Activated CD4-positive, alpha-beta T cell treated with anti-CD3 and anti-CD28 coated beads, Interleukin-2, amount 10 ng/mL, durations not matched to agents 24 days and 14 days (primary cell): ENCODE measurements at regions not wholly inside any gene's neighbourhood (a gene's known extent, or its start where the extent isn't known, plus 50 kb on each side); places are given as distances from the start of the nearest gene placed in this dataset.
A peak's percentile ranks its signal among the peaks of the same experiment; 100 is the strongest.

Source experiments
- DNase-seq: peaks from one replicate; pipeline ENCODE4 v3.0.0; 2022
- H3K27ac Mint-ChIP-seq: one replicate; pipeline ENCODE4 v1.8.0; 2022; ENCODE audit warnings: mild to moderate bottlenecking, mixed read lengths
- H3K27me3 Mint-ChIP-seq: one replicate; pipeline ENCODE4 v1.8.0; 2022; ENCODE audit warnings: mixed read lengths
- H3K36me3 Mint-ChIP-seq: one replicate; pipeline ENCODE4 v1.8.0; 2022; ENCODE audit warnings: low read depth, mild to moderate bottlenecking, mixed read lengths
- H3K4me1 Mint-ChIP-seq: one replicate; pipeline ENCODE4 v1.8.0; 2021; ENCODE audit warnings: mixed read lengths
- H3K4me3 Mint-ChIP-seq: one replicate; pipeline ENCODE4 v1.8.0; 2022; ENCODE audit warnings: mild to moderate bottlenecking, moderate library complexity, mixed read lengths
- H3K9me3 Mint-ChIP-seq: one replicate; pipeline ENCODE4 v1.8.0; 2021; ENCODE audit warnings: mixed read lengths
- intact Hi-C: fragments of 100-400 bp; cut with micrococcal nuclease; formaldehyde crosslinking; loops from one replicate; pipeline ENCODE4 v1.15.1; 2023

DNA sequence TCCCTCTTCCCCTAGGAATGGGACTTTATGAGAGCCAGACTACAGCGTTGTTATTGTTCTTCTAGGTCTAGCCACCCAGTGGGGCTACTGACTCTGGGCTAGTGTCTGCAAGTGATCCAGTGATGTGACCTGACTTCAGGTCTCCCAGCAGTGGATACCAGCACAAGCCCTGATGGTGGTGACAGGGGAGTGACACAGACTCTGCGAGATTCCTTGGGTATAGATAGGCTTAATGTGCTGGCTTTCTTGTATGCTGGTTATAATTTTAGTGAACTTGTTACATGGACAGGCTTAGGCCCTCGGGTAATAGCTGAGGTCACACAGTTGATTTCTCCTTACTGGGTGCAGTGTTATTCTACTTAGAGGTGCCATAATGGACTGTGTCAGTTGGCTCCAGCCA is 106.9 kb downstream of the TBC1D30 start:
- no peak overlapping the region for H3K4me3 Mint-ChIP-seq
- no peaks in the 10 kb centered on the region for H3K36me3 Mint-ChIP-seq
- no peak for DNase-seq
- intact Hi-C loops: no loop called here
- H3K4me1 Mint-ChIP-seq: no peaks in the 10 kb centered on the region
- H3K9me3 Mint-ChIP-seq: no peaks in the 10 kb centered on the region
- H3K27ac Mint-ChIP-seq: no peak overlapping the region
- peaks cover 11% of the 10 kb centered on the region for H3K27me3 Mint-ChIP-seq

DNA sequence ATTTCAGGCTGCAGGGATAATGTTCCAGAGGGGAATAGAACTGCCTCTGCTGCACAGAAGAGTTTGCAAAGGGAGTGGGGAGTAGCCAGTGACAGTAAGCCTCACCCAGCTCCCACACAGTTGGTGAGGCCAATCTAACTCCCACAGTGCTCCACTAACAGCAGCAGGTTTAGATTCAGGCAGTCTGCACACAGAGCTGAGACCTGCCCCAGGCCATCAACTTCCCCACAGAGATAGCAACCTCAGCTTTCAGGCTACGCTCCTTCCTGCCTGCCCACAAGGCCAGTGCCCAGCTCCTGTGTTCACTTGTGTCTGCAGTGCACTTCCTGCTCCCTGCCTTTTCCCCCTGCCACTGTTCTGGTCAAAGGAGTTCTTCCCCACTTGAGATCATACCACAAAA is 107.5 kb downstream of the TBC1D30 start:
- Mint-ChIP-seq H3K9me3 (no peaks in the 10 kb centered on the region), H3K36me3 (no peaks in the 10 kb centered on the region), H3K4me3 (no peak overlapping the region), H3K4me1 (no peaks in the 10 kb centered on the region), H3K27me3 (peaks cover 8% of the 10 kb centered on the region), H3K27ac (no peak overlapping the region)
- intact Hi-C loops: no loop called here
- DNase-seq: no peak

DNA sequence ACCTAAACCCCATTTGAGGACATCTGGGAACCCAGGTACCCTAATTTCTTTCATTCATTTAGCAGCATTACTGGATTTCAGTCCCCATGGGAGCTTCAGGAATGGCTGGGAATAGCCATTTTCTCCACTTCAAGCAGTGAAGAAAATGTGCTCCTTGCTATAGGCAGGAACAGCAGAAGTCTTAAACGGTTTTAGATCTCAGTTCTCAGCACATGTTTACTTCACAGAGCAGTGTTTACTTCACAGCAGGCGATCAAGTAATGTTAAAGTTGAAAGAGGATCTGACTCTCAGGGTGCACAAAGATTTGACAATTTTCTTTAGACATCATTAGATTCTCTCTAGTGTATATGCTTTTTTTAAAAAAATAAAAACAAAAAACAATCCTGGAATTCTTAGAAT is 109.3 kb downstream of the TBC1D30 start:
- H3K27me3 Mint-ChIP-seq: peaks cover 2% of the 10 kb centered on the region
- no peaks in the 10 kb centered on the region for H3K36me3 Mint-ChIP-seq
- no peak overlapping the region for H3K27ac Mint-ChIP-seq
- no peaks in the 10 kb centered on the region for H3K9me3 Mint-ChIP-seq
- H3K4me3 Mint-ChIP-seq: no peak overlapping the region
- no peaks in the 10 kb centered on the region for H3K4me1 Mint-ChIP-seq
- intact Hi-C loops: no loop called here
- no peak for DNase-seq

DNA sequence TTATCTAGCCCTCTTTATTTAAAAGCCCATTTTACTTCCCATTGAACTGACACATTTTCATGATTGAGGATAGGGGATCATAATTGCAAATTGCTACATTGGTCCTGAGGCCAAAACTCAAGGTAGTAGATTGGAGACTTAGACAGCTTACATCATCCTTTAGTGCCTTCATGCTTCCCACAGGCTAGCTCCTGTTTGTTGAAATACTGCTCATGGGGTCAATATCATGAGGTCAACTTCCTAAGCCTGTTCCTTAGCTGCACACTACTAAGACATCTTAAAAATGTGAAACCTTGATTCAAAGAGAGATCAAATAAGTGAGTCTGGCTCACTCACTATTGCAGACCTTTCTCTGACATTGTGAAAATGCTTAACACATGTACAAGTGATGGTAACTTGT is 113.0 kb downstream of the TBC1D30 start:
- no peaks in the 10 kb centered on the region for H3K36me3 Mint-ChIP-seq

DNA sequence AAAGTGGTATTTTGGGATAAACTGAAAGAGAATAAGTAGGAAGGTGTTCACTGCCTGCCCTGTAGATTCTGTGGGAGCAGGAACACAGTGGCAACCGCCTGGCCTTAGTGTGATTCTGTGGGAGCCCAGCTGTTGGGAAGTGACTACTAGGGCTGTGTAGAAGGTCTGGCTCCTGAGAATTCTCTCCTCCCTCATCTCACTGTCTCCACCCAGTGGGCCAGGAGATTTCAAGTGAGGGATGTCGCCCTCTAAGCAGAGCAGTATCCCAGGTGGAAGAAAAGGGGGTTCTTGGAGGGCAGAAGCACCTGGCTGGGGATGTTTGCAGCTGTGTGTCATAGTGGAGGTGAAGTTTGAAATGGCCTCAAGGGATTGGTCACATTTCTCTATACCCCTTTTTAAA is 113.7 kb downstream of the TBC1D30 start:
- Mint-ChIP-seq H3K4me3 (no peak overlapping the region), H3K27me3 (peaks cover 3% of the 10 kb centered on the region), H3K4me1 (no peaks in the 10 kb centered on the region), H3K27ac (no peak overlapping the region), H3K36me3 (no peaks in the 10 kb centered on the region), H3K9me3 (no peaks in the 10 kb centered on the region)
- DNase-seq: no peak
- intact Hi-C loops: no loop called here

More for the DNA sequence above, 113.0 kb downstream of the TBC1D30 start:
- H3K27ac Mint-ChIP-seq: no peak overlapping the region
- intact Hi-C loops: no loop called here
- no peak for DNase-seq
- no peaks in the 10 kb centered on the region for H3K9me3 Mint-ChIP-seq
- no peaks in the 10 kb centered on the region for H3K4me1 Mint-ChIP-seq
- H3K27me3 Mint-ChIP-seq: peaks cover 2% of the 10 kb centered on the region
- no peak overlapping the region for H3K4me3 Mint-ChIP-seq

DNA sequence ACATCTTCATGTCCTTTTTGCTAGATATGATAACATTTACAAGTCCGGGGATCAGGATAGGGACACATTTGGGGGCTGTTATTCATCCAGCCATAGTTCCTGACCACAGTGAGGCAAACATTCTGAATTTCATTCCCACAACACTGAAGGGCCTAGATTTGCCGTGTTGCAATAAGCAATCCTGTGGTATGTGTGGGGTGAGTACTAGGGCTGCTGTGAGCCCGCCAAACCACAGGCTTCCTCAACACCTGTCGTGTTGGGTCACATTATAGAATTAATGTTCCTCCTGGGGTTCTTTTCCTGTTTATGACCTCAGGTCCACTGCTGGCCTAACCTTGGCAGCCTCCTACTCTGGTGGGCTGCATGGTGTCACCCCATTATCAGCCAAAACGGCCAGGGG is 119.2 kb downstream of the TBC1D30 start:
- peaks cover 8% of the 10 kb centered on the region for H3K27me3 Mint-ChIP-seq
- peak; percentile 25 for DNase-seq
- no peak overlapping the region for H3K4me3 Mint-ChIP-seq
- H3K9me3 Mint-ChIP-seq: no peaks in the 10 kb centered on the region
- no peaks in the 10 kb centered on the region for H3K36me3 Mint-ChIP-seq
- intact Hi-C loops: no loop called here
- H3K4me1 Mint-ChIP-seq: peaks cover 3% of the 10 kb centered on the region
- H3K27ac Mint-ChIP-seq: no peak overlapping the region

DNA sequence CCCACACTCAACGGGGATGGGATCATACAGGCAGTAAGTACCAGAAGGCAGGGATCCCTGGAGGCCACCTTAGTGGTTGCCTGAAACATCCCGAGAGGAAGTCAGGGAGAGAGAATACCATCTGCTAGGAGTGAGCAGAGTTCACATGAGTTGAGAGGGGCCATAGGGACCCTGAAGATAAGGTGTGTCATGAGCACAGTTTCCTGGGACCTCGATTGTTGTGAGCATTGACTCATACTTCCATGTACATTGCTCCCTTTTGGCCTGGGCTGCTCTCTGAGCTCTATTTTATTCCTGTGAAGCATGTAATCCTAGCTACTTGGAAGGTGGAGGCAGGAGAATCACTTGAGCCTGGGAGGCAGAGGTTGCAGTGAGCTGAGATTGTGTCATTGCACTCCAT is 120.5 kb downstream of the TBC1D30 start:
- H3K4me1 Mint-ChIP-seq: peaks cover 3% of the 10 kb centered on the region
- peaks cover 11% of the 10 kb centered on the region for H3K27me3 Mint-ChIP-seq
- intact Hi-C loops: no loop called here
- no peak overlapping the region for H3K27ac Mint-ChIP-seq
- no peaks in the 10 kb centered on the region for H3K9me3 Mint-ChIP-seq
- no peaks in the 10 kb centered on the region for H3K36me3 Mint-ChIP-seq
- no peak for DNase-seq
- no peak overlapping the region for H3K4me3 Mint-ChIP-seq

DNA sequence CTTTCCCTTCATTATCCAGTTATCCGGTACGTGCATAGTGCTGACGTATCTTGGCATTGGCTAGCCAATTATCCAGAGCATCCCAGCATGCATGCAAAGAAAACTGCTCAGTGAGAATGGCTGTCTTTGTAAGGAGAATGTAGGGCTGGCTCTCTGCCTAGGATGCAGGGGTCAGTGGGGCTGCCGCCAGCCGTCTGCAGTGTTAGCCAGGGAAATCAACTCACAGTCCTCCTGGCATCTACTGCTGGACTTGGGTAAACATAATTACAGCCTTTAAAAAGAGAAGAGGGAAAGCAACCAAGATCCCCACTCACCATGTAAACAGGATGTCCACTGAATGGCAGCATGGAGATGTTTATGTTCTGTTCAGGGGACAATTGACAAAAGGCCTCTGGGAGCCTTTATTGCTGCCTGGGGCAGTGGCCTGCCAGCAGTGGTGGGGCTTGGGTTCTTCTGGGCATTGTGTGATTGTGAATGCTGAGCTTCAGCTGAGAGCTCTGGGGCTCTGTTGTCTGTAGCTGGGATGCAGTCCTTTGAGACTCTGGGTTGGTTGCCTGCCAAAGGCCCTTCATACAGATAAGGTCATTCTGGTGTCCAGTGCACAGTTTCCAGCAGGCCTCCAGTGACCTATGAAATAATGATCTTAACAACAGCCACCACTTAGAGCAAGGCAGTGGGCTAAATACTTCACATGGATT is 121.8 kb downstream of the TBC1D30 start:
- peaks cover 3% of the 10 kb centered on the region for H3K4me1 Mint-ChIP-seq
- intact Hi-C loops: no loop called here
- H3K27ac Mint-ChIP-seq: no peak overlapping the region
- peaks cover 14% of the 10 kb centered on the region for H3K27me3 Mint-ChIP-seq
- H3K36me3 Mint-ChIP-seq: no peaks in the 10 kb centered on the region
- H3K9me3 Mint-ChIP-seq: no peaks in the 10 kb centered on the region
- DNase-seq: no peak
- H3K4me3 Mint-ChIP-seq: no peak overlapping the region

DNA sequence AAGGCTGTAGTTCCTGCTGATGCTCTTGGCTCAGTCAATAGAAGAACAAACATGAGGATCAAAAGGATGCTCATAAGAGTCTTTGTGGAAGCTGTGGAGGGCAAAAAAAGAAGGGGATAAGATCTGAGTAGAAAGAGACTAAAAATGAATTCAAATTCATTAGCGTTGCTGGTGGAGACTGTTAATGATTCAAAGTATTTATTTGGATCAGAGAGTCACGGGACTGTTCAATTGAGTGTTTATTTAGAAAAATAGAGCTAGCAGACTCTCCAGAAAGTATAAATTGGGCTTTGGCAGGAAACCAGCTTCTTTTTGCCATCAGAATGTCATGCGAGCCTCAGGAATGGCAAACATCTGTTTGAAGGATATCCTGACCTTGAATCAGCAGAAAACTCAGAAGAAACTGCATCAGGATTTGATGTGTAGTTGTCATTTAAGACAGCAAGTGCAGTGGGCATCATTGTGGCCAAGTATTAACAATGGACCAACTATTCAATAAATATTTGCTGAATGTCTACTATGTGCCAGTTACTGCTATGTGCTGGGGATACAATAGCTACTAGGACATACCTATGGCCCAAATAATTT is 126.4 kb downstream of the TBC1D30 start:
- intact Hi-C loops: no loop called here
- Mint-ChIP-seq H3K27ac (no peak overlapping the region), H3K36me3 (no peaks in the 10 kb centered on the region), H3K4me3 (no peak overlapping the region), H3K9me3 (no peaks in the 10 kb centered on the region), H3K27me3 (peaks cover 12% of the 10 kb centered on the region), H3K4me1 (no peaks in the 10 kb centered on the region)
- no peak for DNase-seq

DNA sequence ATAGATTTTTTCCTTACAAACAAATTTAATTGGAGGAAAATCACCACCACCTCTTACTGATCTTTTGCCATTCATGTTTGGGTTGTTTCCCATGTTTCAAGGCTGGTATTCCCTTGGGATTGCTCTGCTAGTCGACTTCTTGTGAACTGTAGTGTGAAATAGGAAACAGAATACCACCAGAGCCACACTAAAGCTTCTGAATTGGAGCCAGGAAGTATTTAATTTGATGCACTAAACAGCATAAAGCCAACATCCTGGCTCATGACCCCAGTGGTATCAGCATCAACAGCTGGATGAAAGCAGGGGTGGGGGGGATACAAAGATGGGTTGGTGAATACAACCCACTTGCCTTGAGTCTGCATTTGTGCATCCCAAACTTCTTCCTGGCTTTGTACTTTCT is 127.5 kb downstream of the TBC1D30 start:
- H3K9me3 Mint-ChIP-seq: no peaks in the 10 kb centered on the region
- H3K4me3 Mint-ChIP-seq: no peak overlapping the region
- no peaks in the 10 kb centered on the region for H3K4me1 Mint-ChIP-seq
- DNase-seq: no peak
- no peak overlapping the region for H3K27ac Mint-ChIP-seq
- intact Hi-C loops: no loop called here
- H3K27me3 Mint-ChIP-seq: peaks cover 12% of the 10 kb centered on the region
- no peaks in the 10 kb centered on the region for H3K36me3 Mint-ChIP-seq

DNA sequence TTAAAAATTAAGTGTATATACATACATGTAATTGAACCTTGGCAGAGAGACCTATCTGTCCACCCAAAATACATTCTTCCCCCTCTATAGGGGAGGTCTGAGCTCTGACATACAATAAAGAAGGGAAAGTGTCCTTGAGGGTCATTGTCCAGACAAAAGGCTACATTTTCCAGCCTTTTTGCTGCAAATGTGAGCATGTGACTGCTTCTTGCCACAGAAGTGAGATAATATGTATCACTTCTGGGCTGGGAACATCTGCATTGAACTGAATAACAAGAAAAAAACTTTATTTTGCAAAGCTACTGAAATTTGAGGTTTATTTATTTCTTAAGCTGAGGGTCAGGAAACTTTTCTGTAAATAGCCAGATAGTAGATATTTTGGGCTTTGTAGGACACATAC is 131.3 kb downstream of the TBC1D30 start:
- Mint-ChIP-seq H3K4me3 (no peak overlapping the region), H3K9me3 (no peaks in the 10 kb centered on the region), H3K27ac (no peak overlapping the region), H3K27me3 (peaks cover 5% of the 10 kb centered on the region), H3K36me3 (no peaks in the 10 kb centered on the region), H3K4me1 (no peaks in the 10 kb centered on the region)
- intact Hi-C loops: no loop called here
- DNase-seq: no peak

DNA sequence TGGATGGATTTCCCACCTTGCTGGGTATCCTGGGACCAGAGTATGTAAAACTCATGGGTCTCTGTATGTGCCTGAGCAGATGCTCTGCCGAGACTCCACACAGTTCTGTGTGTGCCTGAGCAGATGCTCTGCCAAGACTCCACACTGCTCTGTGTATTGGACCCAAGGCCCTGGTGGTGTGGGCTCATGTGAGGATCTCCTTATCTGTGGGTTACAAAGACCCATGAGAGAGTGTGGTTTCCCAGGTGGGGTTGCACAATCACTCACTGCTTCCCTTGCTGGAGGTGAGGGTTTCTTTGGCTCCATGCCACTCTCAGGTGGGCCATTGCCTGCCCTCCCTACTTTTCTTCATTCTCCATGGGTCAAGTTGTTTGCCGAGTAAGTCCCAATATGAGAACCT is 141.5 kb downstream of the TBC1D30 start:
- no peak for DNase-seq
- intact Hi-C loops: no loop called here
- H3K4me1 Mint-ChIP-seq: no peaks in the 10 kb centered on the region
- H3K4me3 Mint-ChIP-seq: no peak overlapping the region
- H3K36me3 Mint-ChIP-seq: no peaks in the 10 kb centered on the region
- H3K27me3 Mint-ChIP-seq: peaks cover 8% of the 10 kb centered on the region
- no peak overlapping the region for H3K27ac Mint-ChIP-seq
- H3K9me3 Mint-ChIP-seq: no peaks in the 10 kb centered on the region

DNA sequence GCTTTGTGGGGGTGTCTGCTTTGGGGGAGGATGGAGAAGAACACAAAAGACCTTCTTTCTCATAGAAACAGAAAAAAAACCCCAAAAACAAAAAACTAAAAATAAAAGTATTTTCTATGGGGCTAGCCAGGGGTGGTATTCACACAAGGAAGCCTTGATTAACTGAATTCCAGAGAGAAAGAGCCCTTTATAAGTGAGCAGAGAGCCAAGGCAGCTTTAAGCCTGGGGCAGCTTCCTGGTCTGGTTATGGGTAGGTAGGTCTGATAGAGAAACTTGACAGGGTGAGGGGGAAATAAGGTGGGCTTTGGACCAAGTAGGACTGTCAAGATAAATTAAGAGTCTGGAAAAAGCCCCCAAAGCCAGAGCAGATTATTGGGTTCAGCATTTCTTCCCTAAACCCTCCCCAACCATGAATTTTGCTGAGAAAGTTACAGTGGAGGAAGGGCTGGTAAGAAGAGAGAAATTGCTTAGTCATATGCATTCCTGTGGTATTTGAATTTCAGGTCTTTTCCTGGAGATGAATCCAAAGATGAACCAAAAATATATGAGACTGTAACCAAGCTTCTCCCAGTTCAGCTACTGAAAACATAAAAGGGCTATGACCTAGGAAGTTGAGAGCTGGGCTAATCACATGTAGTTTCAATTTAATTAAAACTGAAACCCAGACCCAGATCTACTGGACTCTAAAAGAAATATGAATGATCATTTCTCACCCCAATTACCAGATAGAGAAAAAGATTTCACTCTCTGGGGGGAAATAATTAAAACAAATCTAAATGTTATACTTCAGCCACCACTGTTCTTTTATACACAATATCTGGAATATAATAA is 144.8 kb downstream of the TBC1D30 start:
- Mint-ChIP-seq H3K4me1 (no peaks in the 10 kb centered on the region), H3K27ac (no peak overlapping the region), H3K36me3 (no peaks in the 10 kb centered on the region), H3K9me3 (no peaks in the 10 kb centered on the region), H3K4me3 (no peak overlapping the region), H3K27me3 (peaks cover 3% of the 10 kb centered on the region)
- no peak for DNase-seq
- intact Hi-C loops: no loop called here

DNA sequence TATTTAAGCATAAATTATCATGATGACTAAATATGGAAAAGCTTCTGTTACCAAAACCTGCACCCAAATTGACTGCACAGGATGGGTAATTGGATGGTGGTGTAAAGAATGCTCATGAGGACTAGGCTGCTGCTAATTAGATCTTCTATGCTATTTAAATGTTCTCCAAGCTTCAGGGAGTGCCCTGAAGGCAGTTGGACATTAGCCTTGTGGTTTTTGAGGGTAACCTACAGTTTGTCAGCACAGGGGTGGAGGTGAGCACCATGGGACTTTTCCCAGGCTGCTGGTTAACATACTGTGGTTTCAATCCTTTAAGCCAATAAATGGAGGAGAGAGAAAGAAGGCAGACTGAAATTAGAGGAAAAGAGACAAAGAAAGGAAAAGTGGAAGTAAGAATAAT is 145.0 kb downstream of the WIF1 start:
- Mint-ChIP-seq H3K27ac (no peak overlapping the region), H3K36me3 (no peaks in the 10 kb centered on the region), H3K4me1 (no peaks in the 10 kb centered on the region), H3K9me3 (peaks cover 20% of the 10 kb centered on the region), H3K27me3 (peaks cover 7% of the 10 kb centered on the region), H3K4me3 (no peak overlapping the region)
- intact Hi-C loops: no loop called here
- DNase-seq: no peak
